Hematopoietic multipotent progenitor cell (in vitro differentiated cells): ENCODE measurements at regions not wholly inside any gene's neighbourhood (a gene's known extent, or its start where the extent isn't known, plus 50 kb on each side); places are given as distances from the start of the nearest gene placed in this dataset.

Experiments
- DNase-seq, 3 donors: peaks; one replicate each; pipeline ENCODE4 v3.0.0-alpha.2; 2011 to 2015; ENCODE audit warnings: low read depth in 2 of 3, low spot score in 2 of 3

DNA sequence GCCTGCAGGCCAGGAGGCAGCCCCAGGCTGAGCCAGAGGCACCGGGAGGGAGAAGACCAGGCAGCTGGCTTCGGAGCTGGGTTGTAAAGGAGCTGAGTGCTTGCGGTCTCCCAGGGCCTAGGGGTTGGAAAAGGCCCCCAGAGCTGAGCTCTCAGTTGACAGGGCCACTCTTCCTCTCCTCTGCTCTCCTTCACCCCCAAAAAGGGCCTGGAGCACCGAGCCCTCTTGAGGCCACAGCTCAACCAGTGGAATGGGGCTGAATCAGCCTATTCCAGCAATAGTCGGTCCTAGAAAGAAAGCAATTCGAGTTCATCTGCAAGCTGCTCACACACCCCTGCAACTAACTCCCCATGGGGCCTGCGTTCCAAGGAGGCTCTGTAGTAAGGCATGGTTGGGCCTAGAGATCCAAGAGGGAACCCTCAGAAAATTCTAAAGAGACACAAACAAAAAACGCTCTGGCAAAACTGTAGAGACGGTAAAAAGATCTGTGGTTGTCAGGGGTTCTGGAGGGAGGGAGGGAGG is 205.0 kb downstream of the BUD13 start:
- no peak for DNase-seq

GRCh38 chr11:116563712-116564047 is 209.1 kb downstream of the BUD13 start:
- peak in 2 of 3 donors; percentile 20 to 68 for DNase-seq

- DNase-seq: no peak
These were observed 209.6 kb downstream of the BUD13 start for GRCh38 chr11:116563028-116563711.

DNA sequence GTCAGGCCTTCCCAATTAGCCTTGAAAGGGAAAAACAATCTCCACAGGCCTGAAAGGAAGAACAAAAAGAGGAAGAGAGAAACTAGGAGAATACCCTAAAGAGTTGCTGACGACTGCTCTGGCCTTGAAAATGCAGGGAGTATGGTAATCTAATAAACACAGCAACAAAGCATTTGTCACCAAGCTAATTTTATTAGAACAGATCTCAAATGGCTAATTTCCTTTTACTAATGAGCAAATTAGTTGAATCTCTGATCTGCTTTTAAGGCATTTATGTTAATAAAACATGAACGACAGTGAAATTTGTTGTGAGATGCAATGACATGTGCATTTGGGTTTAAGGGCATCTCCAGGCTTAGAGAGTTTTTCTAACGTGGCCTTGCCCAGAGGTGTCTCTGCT is 212.2 kb downstream of the BUD13 start:
- no peak for DNase-seq

GRCh38 chr11:116558504-116559211 is 214.1 kb downstream of the BUD13 start:
- DNase-seq: no peak

- no peak for DNase-seq
These were observed 215.5 kb downstream of the BUD13 start for GRCh38 chr11:116557282-116557681.

- DNase-seq: no peak
These were observed 216.3 kb downstream of the BUD13 start for GRCh38 chr11:116556483-116556882.

GRCh38 chr11:116553482-116553881 is 219.3 kb downstream of the BUD13 start:
- no peak for DNase-seq

GRCh38 chr11:116551576-116551975 is 221.2 kb downstream of the BUD13 start:
- no peak for DNase-seq

GRCh38 chr11:116548256-116548655 is 224.5 kb downstream of the BUD13 start:
- no peak for DNase-seq

GRCh38 chr11:116547571-116547970 is 225.2 kb downstream of the BUD13 start:
- DNase-seq: no peak

DNA sequence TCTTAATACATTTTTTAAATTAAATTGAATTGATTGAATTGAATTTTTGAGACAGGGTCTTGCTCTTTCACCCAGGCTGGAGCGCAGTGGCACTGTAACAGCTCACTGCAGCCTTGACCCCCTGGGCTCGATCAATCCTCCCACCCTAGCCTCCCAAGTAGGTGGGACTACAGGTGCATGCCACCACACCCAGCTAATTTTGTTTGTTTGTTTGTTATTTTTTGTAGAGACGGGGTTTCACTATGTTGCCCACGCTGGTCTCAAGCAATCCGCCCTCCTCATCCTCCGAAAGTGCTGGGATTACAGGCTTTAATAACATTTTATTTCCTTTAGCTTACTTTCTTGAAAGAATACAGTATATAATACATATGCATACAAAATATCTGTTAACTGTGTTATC is 226.9 kb downstream of the BUD13 start:
- no peak for DNase-seq

GRCh38 chr11:116544721-116545120 is 228.1 kb downstream of the BUD13 start:
- no peak for DNase-seq

- no peak for DNase-seq
These were observed 228.8 kb downstream of the BUD13 start for GRCh38 chr11:116543911-116544475.

DNA sequence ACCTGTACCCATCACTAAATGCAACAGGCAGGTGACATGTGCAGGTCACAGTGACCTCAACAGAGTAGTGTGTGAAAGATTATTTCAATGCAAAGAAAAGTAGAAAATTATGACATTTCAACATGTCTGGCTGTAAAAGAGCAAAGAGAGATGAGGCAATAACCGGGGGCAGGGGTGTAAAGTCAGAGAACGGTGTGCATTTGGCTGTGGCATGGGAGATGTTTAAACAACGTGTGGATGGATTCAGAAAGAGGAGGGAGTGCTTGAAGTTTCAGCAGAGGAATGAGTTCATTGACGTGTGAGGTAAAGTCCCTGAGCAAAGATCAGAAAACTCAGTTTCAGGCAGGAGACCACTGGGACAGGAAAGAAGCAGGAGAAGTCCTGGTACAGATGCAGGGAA is 229.7 kb downstream of the BUD13 start:
- no peak for DNase-seq

GRCh38 chr11:116542406-116542805 is 230.4 kb downstream of the BUD13 start:
- DNase-seq: no peak

GRCh38 chr11:116541460-116541859 is 231.3 kb downstream of the BUD13 start:
- no peak for DNase-seq

DNA sequence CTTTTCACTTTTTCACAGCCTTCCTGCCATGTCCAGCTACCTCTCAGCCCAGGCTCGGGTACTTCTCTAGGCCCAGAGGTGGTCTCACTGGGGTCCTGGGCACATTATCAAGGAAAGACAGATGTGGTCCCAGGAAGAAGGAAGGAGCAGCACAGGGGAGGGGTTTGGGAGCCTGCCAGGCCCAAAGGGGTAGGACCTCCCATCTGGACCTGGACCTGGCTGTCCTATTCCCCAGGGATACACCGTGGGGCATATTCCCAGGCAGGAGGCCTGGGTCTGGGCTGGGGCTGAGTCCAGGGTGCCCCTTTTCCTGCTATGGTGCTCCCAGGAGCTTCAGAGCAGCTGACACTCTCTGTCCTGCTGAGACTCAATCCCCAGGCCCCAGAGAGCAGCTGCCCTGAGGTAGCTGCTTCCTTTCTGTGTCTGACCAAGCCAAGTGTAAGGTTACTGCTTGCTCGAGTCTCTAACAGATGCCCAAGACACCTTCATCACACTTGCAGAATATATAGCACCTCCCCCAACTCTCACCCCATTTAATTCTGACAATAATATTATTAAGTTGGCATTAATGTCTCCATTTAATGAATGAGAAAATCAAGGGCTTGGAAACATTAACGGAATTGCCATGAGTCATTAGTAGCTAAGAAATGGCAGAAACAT is 232.0 kb downstream of the BUD13 start:
- no peak for DNase-seq

- DNase-seq: no peak
These were observed 232.9 kb downstream of the BUD13 start for GRCh38 chr11:116539836-116540418.

- DNase-seq: no peak
These were observed 233.6 kb downstream of the BUD13 start for GRCh38 chr11:116539211-116539610.

DNA sequence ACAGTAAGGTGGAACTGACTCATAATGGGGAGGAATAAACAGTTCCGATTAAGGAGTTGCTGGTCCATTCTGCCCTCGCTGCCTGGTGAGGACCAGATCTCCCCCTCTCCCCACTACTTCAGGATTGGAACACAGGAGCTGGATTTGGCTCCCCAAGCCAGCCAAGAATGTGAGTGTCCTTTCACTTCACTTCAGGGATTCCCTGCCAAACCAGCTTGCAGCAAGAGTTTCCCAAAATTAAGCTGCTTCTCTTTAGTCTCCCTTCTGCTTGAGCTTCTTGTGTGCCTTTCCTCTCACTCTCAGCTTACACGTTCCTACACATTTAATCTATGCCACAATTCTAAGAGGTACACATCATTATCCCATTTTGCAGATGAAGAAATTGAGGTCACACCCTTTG is 234.1 kb downstream of the BUD13 start:
- DNase-seq: no peak
